OCI-LY7 (cell line): ENCODE measurements at regions not wholly inside any gene's neighbourhood (a gene's known extent, or its start where the extent isn't known, plus 50 kb on each side); places are given as distances from the start of the nearest gene placed in this dataset.

Source experiments
- CTCF ChIP-seq: fragments of 200-600 bp; sonication (generic); conservative IDR thresholded peaks from 2 replicates; pipeline ENCODE4 v1.5.1; 2014; ENCODE audit warnings: mild to moderate bottlenecking, antibody characterized with exemption, low read length, moderate library complexity, mixed read lengths
- EZH2phosphoT487 ChIP-seq: fragments of 200-600 bp; sonication (generic); IDR thresholded peaks from 2 replicates; pipeline ENCODE4 v1.6.1; 2018; ENCODE audit warnings: low read depth, borderline replicate concordance, mild to moderate bottlenecking, mixed run types, antibody characterized with exemption, low read length, moderate library complexity, mixed read lengths

GRCh38 chr7:53437336-53437735 is 401.9 kb downstream of the POM121L12 start:
- TF ChIP-seq CTCF (no peak), EZH2phosphoT487 (no peak)
